ENCODE measurements at regions not wholly inside any gene's neighbourhood (a gene's known extent, or its start where the extent isn't known, plus 50 kb on each side); places are given as distances from the start of the nearest gene placed in this dataset.
A peak's percentile ranks its signal among the peaks of the same experiment; 100 is the strongest.

GRCh38 chr20:51917886-51918535 is 115.7 kb upstream of the SALL4 start:
- DNase-seq: no peak

DNA sequence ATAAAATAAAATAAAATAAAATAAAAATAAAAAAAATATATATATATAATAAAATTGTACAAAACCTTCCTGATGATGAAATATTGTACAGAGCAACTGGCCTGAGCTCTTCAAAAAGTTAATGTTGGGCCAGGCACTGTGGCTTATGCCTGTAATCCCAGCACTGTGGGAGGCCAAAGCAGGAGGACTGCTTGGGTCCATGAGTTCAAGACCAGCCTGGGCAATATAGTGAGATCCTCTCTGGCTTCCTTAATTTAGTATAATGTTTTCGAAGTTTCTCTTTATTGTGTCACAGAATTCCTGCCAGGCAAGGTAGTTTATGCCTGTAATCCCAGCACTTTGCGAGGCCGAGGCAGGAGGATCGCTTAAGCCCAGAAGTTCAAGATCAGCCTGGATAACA is 113.9 kb upstream of the SALL4 start:
- DNase-seq: no peak

DNA sequence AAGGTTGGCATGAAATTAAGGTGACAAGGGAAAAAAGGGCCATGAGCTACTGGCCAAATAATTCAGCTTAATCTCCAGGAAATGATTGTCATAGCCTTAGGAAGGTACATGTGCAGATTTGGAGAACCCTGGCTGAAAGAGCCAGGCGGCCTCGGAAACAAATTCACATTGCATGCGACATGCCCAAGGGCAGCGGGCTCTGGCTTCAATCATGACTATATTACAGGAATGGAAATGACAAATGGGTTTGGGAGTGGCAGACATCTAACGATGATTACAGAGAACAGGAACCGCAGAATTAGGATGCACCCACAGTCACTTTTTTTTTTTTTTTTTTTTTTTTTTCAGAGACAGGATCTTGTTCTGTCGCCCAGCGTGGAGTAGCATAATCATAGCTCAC is 112.4 kb upstream of the SALL4 start:
- DNase-seq: no peak

DNA sequence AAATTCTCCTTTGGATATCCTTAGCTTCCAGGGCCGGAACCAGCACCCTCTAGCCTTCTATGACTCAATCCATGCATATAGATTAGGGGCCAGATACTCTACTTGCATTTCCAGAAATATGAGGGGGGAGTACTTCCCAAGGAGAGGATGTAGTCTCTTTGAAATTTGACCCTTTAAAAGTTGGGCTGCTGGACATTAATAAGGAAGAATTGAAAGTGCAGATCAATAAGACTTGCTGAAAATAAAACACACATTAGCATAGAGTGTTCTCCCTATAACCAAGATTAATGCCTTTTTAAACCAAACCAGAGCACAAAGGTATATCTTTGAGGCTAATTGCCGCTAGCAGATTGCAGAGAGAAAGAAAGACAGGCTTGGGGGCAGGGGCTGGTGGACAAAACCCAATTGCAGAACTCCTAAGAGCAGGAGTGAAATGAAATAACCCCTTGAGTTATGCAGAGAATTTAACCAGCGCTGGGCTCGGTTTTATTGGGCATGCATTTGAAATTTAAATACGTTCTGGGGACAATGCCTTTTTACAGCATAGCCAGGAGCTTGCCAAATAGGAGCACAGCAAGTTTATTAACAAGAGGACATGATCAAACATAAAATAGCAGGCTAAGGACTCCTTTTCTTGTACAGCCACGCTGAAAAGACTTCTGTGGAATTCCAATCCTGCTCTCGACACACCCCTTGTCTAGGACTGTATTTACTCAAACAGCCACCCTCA is 108.2 kb upstream of the SALL4 start:
- DNase-seq: no peak

- no peak for DNase-seq
These were observed 104.4 kb upstream of the SALL4 start for GRCh38 chr20:51906679-51907078.

GRCh38 chr20:51906049-51906448 is 103.7 kb upstream of the SALL4 start:
- DNase-seq: no peak

DNA sequence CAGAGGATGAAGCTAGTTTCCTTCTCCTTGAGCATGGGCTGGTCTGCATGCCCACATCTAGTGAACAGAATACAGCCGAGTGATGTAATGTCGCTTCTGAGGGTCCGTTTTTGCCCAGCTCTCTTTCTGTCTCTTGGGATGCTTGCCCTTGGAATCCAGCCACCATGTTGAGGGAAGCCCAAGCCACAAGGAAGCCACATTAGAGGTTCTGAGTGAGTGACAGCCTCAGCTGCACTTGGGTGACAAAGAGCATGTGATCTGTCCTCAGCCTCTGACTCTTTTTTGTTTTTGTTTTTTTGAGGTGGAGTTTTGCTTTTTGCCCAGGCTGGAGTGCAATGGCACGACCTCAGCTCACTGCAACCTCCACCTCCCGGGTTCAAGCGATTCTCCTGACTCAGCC is 100.6 kb upstream of the SALL4 start:
- DNase-seq: peak; percentile 34

- DNase-seq: no peak
These were observed 98.1 kb upstream of the SALL4 start for GRCh38 chr20:51900443-51900842.

DNA sequence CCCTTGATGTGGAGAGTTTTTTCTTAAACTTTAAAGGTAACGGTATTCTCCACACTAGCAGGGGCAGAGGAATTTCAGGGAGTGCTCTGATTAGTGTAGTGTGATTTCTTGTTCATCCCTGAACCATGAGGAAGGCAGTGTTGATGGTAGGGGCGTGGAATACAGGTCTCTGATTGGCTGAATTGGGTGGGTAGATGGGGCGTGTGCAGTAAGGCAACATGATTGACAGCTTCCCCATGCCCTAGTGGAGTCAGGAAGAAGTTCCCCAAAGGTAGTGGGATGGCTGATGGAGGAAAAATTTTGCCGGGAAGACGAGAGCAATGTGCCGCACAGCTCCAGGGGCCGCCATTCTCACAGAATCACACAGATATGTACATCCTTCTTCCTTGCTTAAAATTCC is 97.4 kb upstream of the SALL4 start:
- no peak for DNase-seq

DNA sequence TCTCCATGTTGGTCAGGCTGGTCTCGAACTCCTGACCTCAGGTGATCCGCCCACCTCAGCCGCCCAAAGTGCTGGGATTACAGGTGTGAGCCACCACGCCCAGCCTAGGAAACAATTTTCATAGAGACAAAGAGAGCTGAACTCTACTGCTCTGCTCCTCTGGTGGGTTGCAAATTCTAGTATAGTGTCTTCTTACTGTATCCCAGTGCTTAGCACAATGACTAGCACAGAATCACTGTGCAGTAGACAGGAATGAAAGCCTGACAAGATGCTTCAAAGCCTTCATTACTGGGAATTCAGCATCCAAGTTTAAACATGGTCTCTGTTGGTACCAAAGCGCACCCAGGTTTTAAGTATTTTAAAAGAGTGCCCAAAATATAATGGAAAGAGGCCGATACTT is 96.5 kb upstream of the SALL4 start:
- no peak for DNase-seq

- DNase-seq: no peak
These were observed 92.3 kb upstream of the SALL4 start for GRCh38 chr20:51894619-51895018.

- DNase-seq: no peak
These were observed 91.9 kb upstream of the SALL4 start for GRCh38 chr20:51894201-51894600.

GRCh38 chr20:51893723-51894122 is 91.4 kb upstream of the SALL4 start:
- DNase-seq: no peak

DNA sequence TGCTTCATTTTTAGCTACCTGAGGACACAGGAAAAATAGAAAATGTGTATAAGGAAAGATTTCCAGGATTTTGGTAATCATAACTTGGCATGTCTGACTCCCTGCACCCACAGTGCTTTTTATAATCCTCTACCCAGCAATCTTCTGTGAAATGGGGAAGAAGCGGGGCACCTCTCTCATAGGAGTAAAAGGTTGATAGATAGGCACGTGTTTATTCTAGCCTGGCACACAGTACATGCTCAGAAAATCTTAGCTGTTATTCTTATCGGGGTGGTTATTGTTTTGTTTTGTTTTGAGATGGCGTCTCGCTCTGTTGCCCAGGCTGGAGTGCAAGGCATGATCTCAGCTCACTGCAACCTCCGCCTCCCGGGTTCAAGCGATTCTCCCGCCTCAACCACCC is 87.7 kb upstream of the SALL4 start:
- no peak for DNase-seq

- DNase-seq: no peak
These were observed 87.1 kb upstream of the SALL4 start for GRCh38 chr20:51889466-51889865.

DNA sequence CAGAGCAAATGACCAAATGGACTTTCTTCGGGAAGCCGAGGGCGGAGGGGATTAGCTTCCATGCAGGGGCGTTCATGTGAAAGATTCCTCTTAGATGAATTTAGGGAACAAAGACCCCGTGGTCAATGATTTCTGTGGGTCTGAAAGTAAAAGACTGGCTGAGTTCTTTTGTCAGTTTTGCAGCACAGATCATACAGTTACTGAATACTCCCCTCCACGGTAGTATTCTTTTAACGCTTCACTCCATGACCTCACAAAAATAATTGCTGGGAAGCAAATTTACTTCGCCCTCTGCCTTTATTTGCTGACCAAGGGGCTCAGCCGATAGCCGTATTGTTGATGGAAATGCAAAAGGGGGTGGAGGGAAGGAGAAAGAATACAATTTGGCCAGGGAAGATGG is 86.0 kb upstream of the SALL4 start:
- no peak for DNase-seq

DNA sequence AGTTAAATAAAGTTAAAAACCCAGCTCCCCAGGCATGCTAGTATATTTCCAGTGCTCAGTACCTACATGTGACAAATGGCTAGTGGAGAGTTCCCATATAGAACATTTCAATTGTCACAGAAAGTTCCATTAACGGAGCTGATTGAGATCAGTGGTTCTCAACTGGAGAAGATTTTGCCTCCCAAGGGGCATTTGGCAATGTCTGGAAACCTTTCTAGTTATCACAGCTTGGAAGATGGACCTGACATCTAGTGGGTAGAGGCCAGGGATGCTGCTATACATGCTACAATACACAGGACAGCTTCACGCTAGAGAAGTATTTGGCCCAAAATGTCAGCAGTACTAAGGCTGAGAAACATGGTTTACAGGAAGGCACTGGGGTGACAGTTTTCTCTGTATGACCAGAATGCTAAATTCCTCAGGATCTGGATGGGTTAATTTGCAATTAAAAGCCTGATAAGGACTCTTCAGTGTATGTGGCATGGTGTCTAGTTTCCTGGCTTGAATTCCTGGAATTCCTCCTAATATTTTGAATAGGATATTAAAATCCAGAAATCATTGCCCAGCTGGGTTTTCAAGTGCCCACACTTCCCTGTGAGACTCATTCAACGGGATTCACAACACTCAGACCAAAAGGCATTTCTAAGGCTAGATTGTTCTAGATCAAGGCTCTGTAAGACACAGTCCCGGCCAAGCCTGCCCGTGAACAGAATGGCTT is 84.7 kb upstream of the SALL4 start:
- no peak for DNase-seq

DNA sequence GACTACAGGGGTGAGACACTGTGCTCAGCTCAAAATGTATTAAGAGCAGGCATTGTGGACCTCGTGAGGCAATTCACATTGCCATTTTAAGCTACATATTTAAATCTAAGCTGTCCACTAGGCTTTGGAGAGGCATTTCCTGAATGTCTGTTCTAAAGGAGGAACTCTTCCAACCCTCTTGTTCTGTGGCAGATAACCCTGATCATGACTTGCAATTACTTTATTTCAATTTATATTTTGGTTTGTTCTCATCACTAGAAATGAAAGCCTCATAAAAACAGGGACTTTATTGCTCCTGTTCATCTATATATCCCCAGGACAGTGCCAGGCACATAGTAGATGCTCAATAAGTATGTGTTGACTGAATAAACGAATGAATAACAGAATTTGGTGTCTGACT is 84.0 kb upstream of the SALL4 start:
- DNase-seq: no peak

GRCh38 chr20:51884561-51884960 is 82.2 kb upstream of the SALL4 start:
- no peak for DNase-seq

- DNase-seq: no peak
These were observed 77.9 kb upstream of the SALL4 start for GRCh38 chr20:51880188-51880587.

DNA sequence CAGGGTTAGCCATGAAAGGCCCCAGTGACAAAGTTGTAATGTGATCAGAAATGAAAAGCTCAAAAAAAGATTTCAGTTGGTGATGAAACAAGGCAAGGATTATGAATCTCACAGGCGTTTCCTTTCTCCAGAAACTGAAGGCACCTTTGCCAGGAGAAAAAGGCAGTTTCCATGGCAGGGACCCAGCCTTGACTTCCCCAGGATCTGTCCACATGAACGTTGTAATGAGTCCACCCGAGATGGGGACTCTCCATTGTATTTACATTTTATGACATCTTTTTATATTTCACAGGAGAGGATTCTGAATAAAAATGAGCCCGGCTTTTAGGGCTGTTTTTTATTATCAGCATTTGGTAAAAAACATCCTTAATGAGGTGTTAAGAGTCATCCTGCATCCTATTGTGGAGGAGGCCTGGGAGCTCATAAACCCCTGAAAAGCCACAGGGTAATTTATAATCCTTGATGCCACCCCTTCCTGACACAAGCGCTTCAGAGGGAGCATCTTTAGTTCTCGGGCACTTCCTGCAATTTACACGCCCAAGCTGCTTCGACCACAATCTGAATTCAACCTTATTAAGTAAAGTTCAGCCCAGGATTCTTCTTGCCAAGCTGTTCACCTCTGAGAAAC is 74.1 kb upstream of the SALL4 start:
- DNase-seq: no peak

- DNase-seq: no peak
These were observed 71.3 kb upstream of the SALL4 start for GRCh38 chr20:51873652-51874051.

DNA sequence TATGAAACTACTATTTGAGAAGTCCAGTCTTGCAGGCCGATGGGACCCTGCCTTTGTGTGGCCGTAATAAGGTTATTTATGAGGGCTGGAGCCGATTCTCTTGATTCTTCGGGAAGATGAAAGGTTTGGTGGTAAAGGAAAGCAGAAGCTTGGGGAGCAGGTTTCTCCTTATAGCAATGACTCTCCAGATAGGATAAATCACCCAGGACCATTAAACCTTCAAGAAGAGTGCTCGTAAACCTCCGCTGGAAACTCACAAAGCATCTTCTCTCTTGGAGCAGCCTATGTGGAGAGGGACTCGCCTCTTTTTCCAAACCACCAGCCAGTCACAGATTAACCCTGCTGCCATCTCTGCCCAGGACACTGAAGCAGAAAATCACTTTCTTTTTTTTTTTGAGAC is 69.6 kb upstream of the SALL4 start:
- DNase-seq: no peak

DNA sequence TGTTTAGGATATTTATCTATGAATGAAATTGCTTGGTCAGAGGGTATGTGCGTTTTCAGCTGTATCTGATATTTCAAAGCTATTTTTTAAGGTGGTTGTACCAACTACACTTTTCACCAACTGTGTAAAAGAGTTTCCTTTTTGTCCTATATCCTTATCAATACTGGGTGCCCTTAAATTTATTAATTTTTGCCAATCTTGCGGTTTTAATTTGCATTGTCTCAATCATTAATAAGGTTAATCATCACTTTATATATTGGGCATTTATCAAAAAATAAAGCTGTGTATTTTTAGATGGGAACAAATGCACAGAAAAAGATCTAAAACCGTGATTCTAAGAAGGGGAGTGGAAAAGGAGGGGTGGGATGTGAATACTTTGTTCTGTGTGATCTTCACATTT is 66.7 kb upstream of the SALL4 start:
- DNase-seq: no peak
